HFF-Myc (cell line): ENCODE measurements at regions not wholly inside any gene's neighbourhood (a gene's known extent, or its start where the extent isn't known, plus 50 kb on each side); places are given as distances from the start of the nearest gene placed in this dataset.

Experiments used
- DNase-seq: peaks from one replicate; pipeline ENCODE4 v3.0.0-alpha.2; 2011; ENCODE audit warnings: low read depth; ENCODE audit errors: extremely low read depth
- H3K4me3 ChIP-seq: replicated peaks from 2 replicates; pipeline ENCODE4 v1.5.1; 2011; ENCODE audit warnings: low read depth, mild to moderate bottlenecking, control low read depth, low read length
- CTCF ChIP-seq: IDR thresholded peaks from 2 replicates; pipeline ENCODE4 v1.5.1; 2012; ENCODE audit warnings: mild to moderate bottlenecking, low read depth, low read length, control low read depth; ENCODE audit errors: missing control alignments

GRCh38 chrX:7334253-7334935 is 186.4 kb upstream of the PUDP start:
- no peak overlapping the region for H3K4me3 ChIP-seq
- no peak for TF ChIP-seq CTCF
- peak; percentile 41 for DNase-seq

- peak; percentile 58 for DNase-seq
- no peak overlapping the region for H3K4me3 ChIP-seq
- TF ChIP-seq CTCF = no peak
Observed at GRCh38 chrX:7330971-7331746, 183.2 kb upstream of the PUDP start.

- DNase-seq = no peak
- no peak overlapping the region for H3K4me3 ChIP-seq
- no peak for TF ChIP-seq CTCF
Observed at GRCh38 chrX:7330556-7330955, 182.6 kb upstream of the PUDP start.

- TF ChIP-seq CTCF = peak; percentile 4
Observed at GRCh38 chrX:7318661-7319060, 170.7 kb upstream of the PUDP start.

GRCh38 chrX:7318241-7318640 is 170.3 kb upstream of the PUDP start:
- H3K4me3 ChIP-seq = no peak overlapping the region
- no peak for DNase-seq
- no peak for TF ChIP-seq CTCF

More at GRCh38 chrX:7318661-7319060, 170.7 kb upstream of the PUDP start:
- DNase-seq = no peak
- no peak overlapping the region for H3K4me3 ChIP-seq

- TF ChIP-seq CTCF = no peak
- no peak overlapping the region for H3K4me3 ChIP-seq
- no peak for DNase-seq
Observed at GRCh38 chrX:7316887-7317286, 168.9 kb upstream of the PUDP start.
